ENCODE measurements at regions not wholly inside any gene's neighbourhood (a gene's known extent, or its start where the extent isn't known, plus 50 kb on each side); places are given as distances from the start of the nearest gene placed in this dataset.

- no peak for DNase-seq
Observed at GRCh38 chr16:85188822-85189672, 76.8 kb upstream of the CIBAR2 start.

DNA sequence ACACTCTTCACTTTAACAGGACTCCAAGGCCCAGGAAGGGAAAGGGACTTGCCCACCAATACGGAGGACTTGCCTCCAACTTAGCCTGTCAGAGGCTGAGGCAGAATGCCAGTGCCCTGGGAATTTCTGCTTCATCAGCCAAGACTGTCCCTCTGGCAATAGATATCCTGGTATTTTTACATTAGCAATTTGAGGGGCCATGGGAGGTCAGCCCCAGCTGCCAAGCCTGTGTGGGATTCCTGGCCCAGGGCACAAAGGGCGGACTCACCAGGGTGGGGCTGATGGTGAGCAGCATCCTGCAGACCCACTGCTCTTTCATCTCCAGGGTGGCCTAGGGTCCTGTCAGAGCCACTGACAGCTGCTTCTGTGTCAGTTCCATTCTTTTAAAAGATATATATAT is 78.3 kb upstream of the CIBAR2 start:
- DNase-seq = no peak

DNA sequence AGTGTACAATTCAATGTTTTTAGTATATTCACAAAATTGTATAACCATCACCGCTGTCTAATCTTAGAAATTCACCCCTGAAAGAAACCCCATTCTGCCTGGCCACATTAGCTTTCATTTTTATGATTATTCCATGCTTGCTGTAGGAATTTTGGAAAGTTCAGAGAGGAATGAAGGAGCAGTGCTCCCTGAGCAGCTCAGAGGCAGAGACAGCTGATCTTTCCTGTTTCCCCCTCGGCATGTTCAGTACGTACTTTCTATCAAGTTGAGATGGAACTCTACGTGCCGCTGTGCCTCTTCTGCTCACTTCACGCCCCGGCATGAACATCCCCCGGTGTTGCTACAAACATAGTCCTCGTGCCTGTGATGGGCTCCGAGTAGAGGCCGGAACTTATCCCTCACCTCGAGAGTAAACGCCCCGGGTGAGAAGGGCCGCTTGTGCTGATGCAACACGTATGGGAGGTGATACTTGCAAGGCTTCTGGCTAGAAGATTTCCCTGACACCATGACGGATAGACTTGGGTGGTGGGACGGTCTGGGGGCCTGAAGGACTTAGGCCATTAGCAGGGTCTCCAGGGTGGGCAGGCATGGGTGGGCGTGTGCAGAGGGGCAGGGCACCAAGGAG is 79.2 kb upstream of the CIBAR2 start:
- DNase-seq = no peak

- DNase-seq = no peak
Observed at GRCh38 chr16:85192238-85193114, 80.2 kb upstream of the CIBAR2 start.

GRCh38 chr16:85193115-85193493 is 80.8 kb upstream of the CIBAR2 start:
- no peak for DNase-seq

DNA sequence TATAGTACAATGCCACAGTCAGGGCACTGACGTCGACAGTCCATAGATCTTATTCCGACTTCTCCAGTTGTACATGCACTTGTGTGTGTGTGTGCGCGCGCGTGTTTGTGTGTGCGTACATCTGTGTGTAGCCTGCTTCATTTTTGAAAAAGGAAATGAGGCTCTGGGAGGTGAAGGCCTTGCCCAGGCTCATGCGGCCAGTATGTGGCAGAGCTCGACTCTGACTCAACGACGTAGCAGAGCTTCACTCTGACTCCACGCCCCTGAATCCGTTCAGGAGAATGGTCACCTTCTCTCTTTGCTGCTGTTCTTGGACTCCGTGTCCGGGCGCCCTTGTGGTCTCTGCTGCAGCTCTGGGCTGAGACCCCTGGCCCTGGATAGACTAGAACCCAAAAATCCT is 81.6 kb upstream of the CIBAR2 start:
- no peak for DNase-seq

GRCh38 chr16:85194307-85195270 is 82.3 kb upstream of the CIBAR2 start:
- no peak for DNase-seq

DNA sequence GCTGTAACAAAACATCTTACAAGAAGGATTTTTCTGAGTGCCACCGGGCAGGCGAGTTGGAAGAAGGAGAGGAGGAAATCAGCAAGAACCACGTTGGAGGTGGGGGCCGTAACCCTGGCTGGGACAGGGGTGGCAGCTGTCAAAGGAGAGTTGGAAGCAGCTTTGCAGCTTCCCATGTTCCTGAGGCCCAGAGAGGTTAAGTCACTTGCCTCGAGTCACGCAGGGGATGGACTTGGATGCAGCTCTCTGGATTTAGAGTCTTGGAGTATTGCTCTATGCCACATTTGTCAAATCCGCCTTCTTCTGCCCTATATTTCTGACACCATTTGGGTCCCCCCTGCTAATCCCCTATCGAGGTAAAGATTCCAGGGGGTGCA is 83.0 kb upstream of the CIBAR2 start:
- no peak for DNase-seq

- no peak for DNase-seq
Observed at GRCh38 chr16:85195900-85196772, 83.9 kb upstream of the CIBAR2 start.

- DNase-seq = no peak
Observed at GRCh38 chr16:85196976-85197375, 84.7 kb upstream of the CIBAR2 start.

DNA sequence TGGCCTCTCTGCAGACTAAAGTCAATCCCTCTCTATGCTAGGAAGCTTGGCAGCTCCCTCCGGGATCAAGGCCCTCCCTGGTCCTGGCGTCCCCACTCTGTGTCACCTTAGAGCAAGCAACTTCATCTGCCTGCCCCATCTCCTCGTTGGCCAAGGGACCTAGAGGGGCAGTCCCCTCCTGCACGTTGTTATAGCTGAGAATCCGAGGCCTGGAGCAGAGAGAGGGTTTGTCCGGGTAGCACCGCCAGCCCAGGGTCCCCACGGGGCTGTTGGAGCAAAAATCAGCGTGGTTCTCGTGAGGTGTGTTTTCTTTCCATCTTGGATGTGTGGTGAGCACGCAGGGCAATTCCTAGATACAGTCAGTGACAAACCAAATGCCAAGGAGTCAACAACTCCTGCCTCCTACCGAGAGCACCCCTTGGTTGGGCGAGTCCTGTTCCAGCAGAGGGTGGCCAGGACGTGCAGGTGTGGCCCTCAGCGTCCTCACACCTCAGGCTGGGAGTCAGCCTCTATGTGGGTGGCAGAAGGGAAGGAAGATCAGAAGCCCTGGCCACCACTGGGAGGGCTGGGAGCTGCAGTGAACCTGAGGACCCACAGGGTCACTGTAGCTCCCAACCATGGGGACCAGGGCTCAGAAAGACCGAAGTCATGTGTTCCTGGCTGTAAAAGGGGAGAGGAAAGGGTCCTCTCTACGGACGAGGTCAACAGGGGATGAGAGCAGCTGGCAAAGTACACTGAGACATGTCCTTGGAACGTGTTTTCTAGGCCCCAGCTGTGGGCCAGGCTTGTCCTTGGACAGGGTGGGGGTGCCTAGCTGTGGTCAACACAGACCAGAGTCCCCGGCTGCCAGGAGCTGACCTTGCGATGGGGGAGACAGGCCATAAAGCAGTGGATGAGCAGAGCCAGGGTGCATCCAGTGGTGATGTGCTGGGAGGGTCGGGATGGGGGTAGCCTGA is 85.6 kb upstream of the CIBAR2 start:
- DNase-seq = no peak

- no peak for DNase-seq
Observed at GRCh38 chr16:85199069-85199725, 86.9 kb upstream of the CIBAR2 start.

DNA sequence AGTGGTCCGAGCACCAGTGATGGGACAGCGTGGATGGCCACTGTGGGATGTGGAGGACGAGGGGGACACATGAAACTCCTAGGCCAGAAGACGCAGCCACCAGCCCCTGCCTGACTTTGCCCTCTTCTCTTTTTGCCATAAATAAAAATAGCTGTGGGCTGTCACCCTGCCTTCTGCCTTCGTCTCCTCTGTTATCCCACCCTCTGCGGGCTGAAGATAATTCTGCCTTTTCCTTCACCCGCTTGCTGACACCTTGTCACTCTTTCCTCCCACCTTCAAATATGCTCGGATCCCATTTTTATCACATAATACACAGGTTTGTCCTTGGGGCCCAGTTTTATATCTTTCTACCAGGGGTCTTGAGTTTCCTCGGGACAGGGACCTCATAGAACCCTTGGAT is 87.6 kb upstream of the CIBAR2 start:
- no peak for DNase-seq

DNA sequence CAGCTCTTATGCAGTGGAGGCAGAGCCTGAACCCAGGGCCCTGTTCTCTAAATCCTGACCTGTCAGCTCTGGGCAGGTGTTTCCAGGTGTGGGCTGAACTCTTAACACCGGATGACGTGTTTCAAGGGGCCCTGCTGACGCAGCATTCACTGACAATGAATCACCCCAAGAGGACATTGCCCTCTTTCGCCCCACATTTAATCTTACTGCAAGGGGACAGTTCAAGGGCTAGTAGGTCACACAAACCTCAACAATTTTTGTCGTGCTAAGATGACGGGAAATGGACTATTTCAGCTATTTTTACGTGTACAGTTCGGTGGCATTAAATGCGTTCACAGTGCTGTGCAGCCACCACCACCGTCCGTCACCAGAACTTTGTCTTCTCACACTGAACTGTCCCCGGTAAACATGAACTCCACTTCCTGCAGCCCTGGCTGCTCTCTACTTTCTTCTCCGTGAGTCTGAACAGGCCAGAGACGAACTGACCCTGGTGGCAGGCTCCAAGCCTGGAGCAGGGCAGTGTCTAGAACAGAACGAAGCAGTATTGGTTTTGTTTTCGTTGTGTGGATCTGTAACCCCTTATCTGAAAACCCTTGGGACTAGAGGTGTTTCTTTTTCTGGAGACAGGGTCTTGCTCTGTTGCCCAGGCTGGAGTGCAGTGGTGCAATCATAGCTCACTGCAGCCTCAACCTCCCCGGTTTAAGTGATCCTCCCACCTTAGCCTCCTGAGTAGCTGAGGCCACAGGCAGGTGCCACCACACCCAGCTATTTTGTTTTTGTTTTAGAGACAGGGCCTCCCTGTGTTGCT is 88.4 kb upstream of the CIBAR2 start:
- no peak for DNase-seq

DNA sequence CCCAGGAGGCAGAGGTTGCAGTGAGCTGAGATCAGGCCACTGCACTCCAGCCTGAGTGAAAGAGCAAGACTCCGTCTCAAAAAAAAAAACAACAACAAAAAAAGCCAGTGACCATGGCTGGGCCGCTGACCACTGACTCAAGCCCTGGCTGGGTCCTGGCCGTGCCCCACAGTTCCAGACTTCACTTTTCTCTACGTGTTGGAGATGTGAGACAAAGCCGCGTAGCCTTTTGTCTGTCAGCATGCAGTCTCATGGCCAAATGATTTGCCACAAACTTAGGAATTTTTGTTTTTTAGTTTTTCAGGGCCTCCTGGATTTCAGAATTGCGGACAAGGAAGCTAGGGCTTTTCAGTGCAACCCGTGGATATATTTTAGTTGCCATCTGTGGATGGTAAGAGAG is 89.3 kb upstream of the CIBAR2 start:
- no peak for DNase-seq

- no peak for DNase-seq
Observed at GRCh38 chr16:85202051-85202601, 89.9 kb upstream of the CIBAR2 start.

DNA sequence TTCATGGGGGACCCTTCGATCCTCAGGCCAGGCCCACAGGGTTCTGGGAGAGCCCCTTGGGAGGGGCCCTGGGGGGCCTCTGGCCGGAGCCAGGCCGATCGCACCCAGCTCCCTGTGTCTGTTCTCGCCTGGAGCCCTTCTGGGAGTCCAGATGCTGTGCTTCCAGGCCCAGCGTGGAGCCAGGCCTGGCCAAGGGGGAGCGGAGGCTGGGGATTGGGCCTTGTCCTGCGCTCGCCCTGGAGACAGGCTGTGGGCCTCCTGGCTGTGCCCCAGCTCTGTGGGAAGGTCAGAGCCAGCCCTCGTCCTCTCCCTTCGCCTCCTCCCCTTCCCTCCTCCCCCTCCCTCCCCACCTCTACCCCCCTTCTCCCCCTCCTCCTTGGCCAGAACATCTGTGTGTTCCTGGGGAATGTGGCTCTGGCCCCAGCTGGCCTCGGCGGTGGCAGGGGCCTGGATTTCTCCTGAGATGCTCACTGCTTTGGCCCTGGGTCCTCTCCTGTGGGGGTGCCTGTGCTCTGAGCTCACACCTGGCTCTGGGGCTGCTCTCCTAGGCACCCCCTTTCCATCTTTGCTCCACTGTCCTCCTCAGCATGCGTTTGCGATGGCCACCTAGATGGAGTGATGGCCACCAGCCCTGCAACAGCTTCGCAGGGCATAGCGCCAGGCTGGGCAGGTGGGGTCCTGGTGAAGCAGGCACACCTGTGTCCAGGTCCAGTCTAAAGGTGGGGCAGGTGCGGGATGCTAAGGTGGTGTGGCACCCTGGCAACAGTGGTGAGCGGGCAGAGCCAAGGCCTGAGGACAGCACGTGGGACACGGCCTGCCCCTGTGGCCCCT is 90.6 kb upstream of the CIBAR2 start:
- DNase-seq = no peak

GRCh38 chr16:85203462-85203813 is 91.2 kb upstream of the CIBAR2 start:
- DNase-seq = no peak
